Endothelial cell of umbilical vein (primary cell): ENCODE measurements at regions not wholly inside any gene's neighbourhood (a gene's known extent, or its start where the extent isn't known, plus 50 kb on each side); places are given as distances from the start of the nearest gene placed in this dataset.

Experiments used
- BruUV-seq: library from RNA; stranded (reverse); fragments of 400-500 nt; replicated peaks from 2 replicates; lab custom pipeline; 2021; lab: Mats Ljungman, UMichigan
- CTCF ChIA-PET: fragments of 300-600, 350-600 bp; sonication (Branson Sonifier 250); formaldehyde crosslinking; loops from one replicate; lab custom pipeline; 2021; ENCODE audit warnings: antibody characterized with exemption, inconsistent platforms; lab: Charles Lee
- POLR2A ChIA-PET: fragments of 300-600, 350-600 bp; sonication (Branson Sonifier 250); formaldehyde crosslinking; loops from one replicate; lab custom pipeline; 2021; ENCODE audit warnings: antibody characterized with exemption, inconsistent platforms; lab: Charles Lee
- DNase-seq: peaks from one replicate; pipeline ENCODE4 v3.0.0-alpha.2; 2011; ENCODE audit warnings: low read depth, low spot score
- FAIRE-seq: peaks from 2 replicates; lab custom pipeline; 2011; peaks lifted over from hg19 to GRCh38; lab: Jason Lieb, UNC
- H2AFZ ChIP-seq: 2 replicates; pipeline ENCODE4 v1.6.0; 2012; ENCODE audit warnings: low read depth, low read length, control low read depth, inconsistent platforms
- H3K27ac ChIP-seq: 2 replicates; pipeline ENCODE4 v1.5.1; 2011; ENCODE audit warnings: low read depth, mild to moderate bottlenecking, control low read depth, low read length, moderate library complexity; ENCODE audit not compliant: insufficient read depth
- H3K27me3 ChIP-seq, 2 experiments: 2 replicates each; pipeline versions ENCODE4 v1.6.0 to v1.6.1; 2011; ENCODE audit warnings: low read length in 2 of 2, mixed read lengths in 1 of 2; ENCODE audit not compliant: control insufficient read depth in 2 of 2, insufficient read depth in 2 of 2
- H3K36me3 ChIP-seq, 2 experiments: 2 replicates in 1 of 2; 3 replicates in 1 of 2; pipeline ENCODE4 v1.5.1; 2011; ENCODE audit warnings: low read length in 2 of 2, mild to moderate bottlenecking in 1 of 2, moderate library complexity in 1 of 2; ENCODE audit not compliant: control insufficient read depth in 2 of 2, insufficient read depth in 2 of 2; ENCODE audit errors: extremely low read depth in 1 of 2
- H3K4me1 ChIP-seq: 3 replicates; pipeline ENCODE4 v1.5.1; 2011; ENCODE audit warnings: mild to moderate bottlenecking, low read length; ENCODE audit not compliant: control insufficient read depth, insufficient read depth; ENCODE audit errors: extremely low read depth
- H3K4me2 ChIP-seq: 2 replicates; pipeline ENCODE4 v1.6.1; 2011; ENCODE audit warnings: low read length, control low read depth, mixed read lengths; ENCODE audit not compliant: insufficient read depth
- H3K4me3 ChIP-seq, 3 experiments: fragments of 200-600 bp in 1 of 3; sonication (generic), shearing (Covaris generic) in 1 of 3; replicated peaks in 1 of 3; 2 replicates each; pipeline ENCODE4 v1.5.1; 2011 to 2016; ENCODE audit warnings: control low read depth in 3 of 3, low read length in 3 of 3, mild to moderate bottlenecking in 2 of 3, inconsistent platforms in 1 of 3, low read depth in 1 of 3, moderate library complexity in 1 of 3; ENCODE audit not compliant: insufficient read depth in 1 of 3
- H3K79me2 ChIP-seq: 2 replicates; pipeline ENCODE4 v1.6.0; 2012; ENCODE audit warnings: low read length, inconsistent platforms; ENCODE audit not compliant: control insufficient read depth, insufficient read depth
- H3K9ac ChIP-seq: replicated peaks from 2 replicates; pipeline ENCODE3; 2011; ENCODE audit warnings: low read length, control low read depth; ENCODE audit not compliant: insufficient read depth; ENCODE audit errors: extremely low read depth
- H3K9me1 ChIP-seq: replicated peaks from 3 replicates; pipeline ENCODE4 v1.6.0; 2011; ENCODE audit warnings: mild to moderate bottlenecking, low read length; ENCODE audit not compliant: control insufficient read depth, insufficient read depth; ENCODE audit errors: extremely low read depth
- H3K9me3 ChIP-seq: replicated peaks from 2 replicates; pipeline ENCODE4 v1.5.1; 2012; ENCODE audit warnings: low read length, inconsistent platforms; ENCODE audit not compliant: control insufficient read depth, insufficient read depth
- H4K20me1 ChIP-seq: replicated peaks from 2 replicates; pipeline ENCODE3; 2011; ENCODE audit warnings: mild to moderate bottlenecking, low read length; ENCODE audit not compliant: control insufficient read depth, insufficient read depth; ENCODE audit errors: extremely low read depth
- CTCF ChIP-seq, 2 donors: IDR thresholded peaks; 1 replicate in 1 of 2; 2 replicates in 1 of 2; pipeline ENCODE4 v1.5.1; 2011; ENCODE audit warnings: low read length in 2 of 2, mild to moderate bottlenecking in 2 of 2, moderate library complexity in 2 of 2, control low read depth in 1 of 2, inconsistent platforms in 1 of 2, low read depth in 1 of 2; ENCODE audit not compliant: insufficient read depth in 1 of 2; ENCODE audit errors: extremely low read depth in 1 of 2
- GATA2 ChIP-seq: IDR thresholded peaks from 2 replicates; pipeline ENCODE4 v1.7.0; 2011; ENCODE audit warnings: low read depth, mild to moderate bottlenecking, moderate library complexity, mixed read lengths, low read length; ENCODE audit not compliant: insufficient read length, insufficient read depth
- MYC ChIP-seq: IDR thresholded peaks from one replicate; pipeline ENCODE4 v1.6.1; 2011; ENCODE audit warnings: mild to moderate bottlenecking, low read depth, low read length
- POLR2A ChIP-seq: IDR thresholded peaks from 2 replicates; pipeline ENCODE4 v1.6.1; 2012; ENCODE audit warnings: low read depth, mild to moderate bottlenecking, control low read depth, low read length
- POLR2AphosphoS5 ChIP-seq: IDR thresholded peaks from 2 replicates; pipeline ENCODE4 v1.6.1; 2012; ENCODE audit warnings: low read depth, mild to moderate bottlenecking, control low read depth, low read length, moderate library complexity; ENCODE audit not compliant: insufficient read depth
- dilution Hi-C: fragments of 300-500 bp; cut with MboI; formaldehyde crosslinking; loops from one replicate; pipeline ENCODE4 v1.15.0; 2019; ENCODE audit warnings: low sequenced_read_pairs; ENCODE audit not compliant: extremely low pct_ligation_motif_present
- intact Hi-C: fragments of 100-400 bp; cut with micrococcal nuclease; formaldehyde crosslinking; loops from one replicate; pipeline ENCODE4 v1.10.0; 2022

- POLR2A ChIA-PET: no interaction called here
- TF ChIP-seq GATA2: no peak
- no peak for TF ChIP-seq MYC
- TF ChIP-seq POLR2AphosphoS5: no peak
- no peak for TF ChIP-seq CTCF (IDR thresholded peaks at IDR 0.05; ENCODE audit: extremely low read depth in 1 of 2, insufficient read depth in 1 of 2, low read depth in 1 of 2, low read length in 2 of 2)
- TF ChIP-seq POLR2A: no peak
- FAIRE-seq (no peak), DNase-seq (no peak)
- Histone ChIP-seq H2AFZ (no peak overlapping the region), H3K9ac (no peak overlapping the region), H4K20me1 (no peaks in the 10 kb centered on the region), H3K4me3 (no peak overlapping the region), H3K27ac (no peak overlapping the region), H3K4me1 (no peaks in the 10 kb centered on the region), H3K4me2 (no peak overlapping the region), H3K27me3 (no peaks in the 10 kb centered on the region), H3K79me2 (no peaks in the 10 kb centered on the region), H3K36me3 (no peaks in the 10 kb centered on the region), H3K9me1 (no peaks in the 10 kb centered on the region), H3K9me3 (no peaks in the 10 kb centered on the region)
- no TSS peak for BruUV-seq
- CTCF ChIA-PET: interaction anchor here (1.1 kb wide), 1 partner anchor 45 kb away, joined by 3 read pairs; no protein-coding TSS in a partner anchor
- intact Hi-C loops (no loop called here), dilution Hi-C loops (no loop called here)
Measured at GRCh38 chr13:44197791-44198770, 175.5 kb upstream of the SERP2 start.
